ENCODE measurements at regions not wholly inside any gene's neighbourhood (a gene's known extent, or its start where the extent isn't known, plus 50 kb on each side); places are given as distances from the start of the nearest gene placed in this dataset.
A peak's percentile ranks its signal among the peaks of the same experiment; 100 is the strongest.
"Not testable (repeated sequence)": the region's sequence is repeated elsewhere in the genome, so short reads cannot be mapped to it uniquely, and the experiment has no call there.

GRCh38 chr13:83453723-83454122 is 428.6 kb downstream of the SLITRK1 start:
- no peak for DNase-seq

- DNase-seq: no peak
These were observed 429.0 kb downstream of the SLITRK1 start for GRCh38 chr13:83453300-83453699.

GRCh38 chr13:83452292-83452950 is 429.9 kb downstream of the SLITRK1 start:
- no peak for DNase-seq

- DNase-seq: no peak
These were observed 431.7 kb downstream of the SLITRK1 start for GRCh38 chr13:83450591-83450990.

- DNase-seq: no peak
These were observed 432.4 kb downstream of the SLITRK1 start for GRCh38 chr13:83449668-83450395.

GRCh38 chr13:83440465-83440864 is 441.8 kb downstream of the SLITRK1 start:
- no peak for DNase-seq

- not testable (repeated sequence) for DNase-seq
These were observed 442.8 kb downstream of the SLITRK1 start for GRCh38 chr13:83439464-83439863.

GRCh38 chr13:83423861-83424260 is 458.4 kb downstream of the SLITRK1 start:
- no peak for DNase-seq

GRCh38 chr13:83423381-83423780 is 458.9 kb downstream of the SLITRK1 start:
- peak in 1 of 2 experiments; percentile 2 for DNase-seq

- DNase-seq: no peak
These were observed 467.9 kb downstream of the SLITRK1 start for GRCh38 chr13:83414393-83414792.

- no peak for DNase-seq
These were observed 495.7 kb downstream of the SLITRK1 start for GRCh38 chr13:83386609-83387008.

GRCh38 chr13:83378908-83379307 is 503.4 kb downstream of the SLITRK1 start:
- DNase-seq: no peak

- DNase-seq: no peak
These were observed 504.8 kb downstream of the SLITRK1 start for GRCh38 chr13:83377491-83377890.

- DNase-seq: no peak
These were observed 509.5 kb downstream of the SLITRK1 start for GRCh38 chr13:83372786-83373185.

GRCh38 chr13:83365723-83366122 is 516.6 kb downstream of the SLITRK1 start:
- no peak for DNase-seq

- no peak for DNase-seq
These were observed 527.2 kb downstream of the SLITRK1 start for GRCh38 chr13:83355041-83355440.

- no peak for DNase-seq
These were observed 529.9 kb downstream of the SLITRK1 start for GRCh38 chr13:83352391-83352790.

GRCh38 chr13:83350569-83350968 is 531.7 kb downstream of the SLITRK1 start:
- DNase-seq: no peak

GRCh38 chr13:83344518-83344917 is 537.8 kb downstream of the SLITRK1 start:
- no peak for DNase-seq

- peak in 1 of 2 experiments; percentile 10 for DNase-seq
These were observed 542.1 kb downstream of the SLITRK1 start for GRCh38 chr13:83340170-83340569.

- no peak for DNase-seq
These were observed 548.5 kb downstream of the SLITRK1 start for GRCh38 chr13:83333614-83334388.

- no peak for DNase-seq
These were observed 549.5 kb downstream of the SLITRK1 start for GRCh38 chr13:83332751-83333150.

GRCh38 chr13:83327091-83327490 is 555.2 kb downstream of the SLITRK1 start:
- no peak for DNase-seq

Measured in NCI-H524 (cell line).